GM12874 (cell line): ENCODE measurements at regions not wholly inside any gene's neighbourhood (a gene's known extent, or its start where the extent isn't known, plus 50 kb on each side); places are given as distances from the start of the nearest gene placed in this dataset.

Source experiments
- CTCF ChIP-seq: IDR thresholded peaks from 2 replicates; pipeline ENCODE4 v1.5.1; 2011; ENCODE audit warnings: low read depth, mild to moderate bottlenecking, control low read depth, low read length, moderate library complexity; ENCODE audit not compliant: insufficient read depth

- TF ChIP-seq CTCF = no peak
Measured at GRCh38 chr2:103293742-103294077, 531.9 kb downstream of the TMEM182 start.

- TF ChIP-seq CTCF = no peak
Measured at GRCh38 chr2:103294420-103294819, 532.6 kb downstream of the TMEM182 start.

GRCh38 chr2:103295591-103295990, 533.8 kb downstream of the TMEM182 start:
- no peak for TF ChIP-seq CTCF

GRCh38 chr2:103324671-103325070, 562.8 kb downstream of the TMEM182 start:
- no peak for TF ChIP-seq CTCF

- no peak for TF ChIP-seq CTCF
Measured at GRCh38 chr2:103327386-103327785, 565.6 kb downstream of the TMEM182 start.

GRCh38 chr2:103327966-103328365, 566.1 kb downstream of the TMEM182 start:
- TF ChIP-seq CTCF = no peak

- no peak for TF ChIP-seq CTCF
Measured at GRCh38 chr2:103335403-103335802, 573.6 kb downstream of the TMEM182 start.

- TF ChIP-seq CTCF = no peak
Measured at GRCh38 chr2:103338819-103339218, 577.0 kb downstream of the TMEM182 start.
